CD8-positive, alpha-beta memory T cell (primary cell): ENCODE measurements at regions not wholly inside any gene's neighbourhood (a gene's known extent, or its start where the extent isn't known, plus 50 kb on each side); places are given as distances from the start of the nearest gene placed in this dataset.

Experiments
- CTCF ChIA-PET: fragments of 350-600 bp; sonication (Branson Sonifier 250); formaldehyde crosslinking; loops from one replicate; lab custom pipeline; 2021; ENCODE audit warnings: antibody characterized with exemption; lab: Charles Lee
- POLR2A ChIA-PET: fragments of 350-600 bp; sonication (Branson Sonifier 250); formaldehyde crosslinking; loops from one replicate; lab custom pipeline; 2021; ENCODE audit warnings: antibody characterized with exemption; lab: Charles Lee
- DNase-seq, 5 donors: peaks; one replicate each; pipeline versions ENCODE4 v3.0.0 to v3.0.0-alpha.2; 2020 to 2022; ENCODE audit warnings: mixed read lengths in 1 of 5
- H3K27ac ChIP-seq: one replicate; pipeline ENCODE4 v1.7.0; 2013; ENCODE audit warnings: low read depth, mild to moderate bottlenecking, low read length, moderate library complexity
- H3K27me3 ChIP-seq: 2 replicates; pipeline ENCODE4 v1.7.0; 2013; ENCODE audit warnings: low read length, mild to moderate bottlenecking; ENCODE audit not compliant: insufficient read depth, poor library complexity, severe bottlenecking
- H3K36me3 ChIP-seq: 2 replicates; pipeline ENCODE4 v1.7.0; 2013; ENCODE audit warnings: mild to moderate bottlenecking, low read length, moderate library complexity; ENCODE audit not compliant: insufficient read depth
- H3K4me1 ChIP-seq: 2 replicates; pipeline ENCODE4 v1.7.0; 2013; ENCODE audit warnings: mild to moderate bottlenecking, low read length, moderate library complexity; ENCODE audit not compliant: insufficient read depth
- H3K4me3 ChIP-seq: 2 replicates; pipeline ENCODE4 v1.7.0; 2013; ENCODE audit warnings: mild to moderate bottlenecking, low read length
- H3K9me3 ChIP-seq: 2 replicates; pipeline ENCODE4 v1.7.0; 2013; ENCODE audit warnings: mild to moderate bottlenecking, low read length
- H3K27ac Mint-ChIP-seq, 8 donors: one replicate each; pipeline ENCODE4 v1.8.0; 2020 to 2021; ENCODE audit warnings: mixed read lengths in 8 of 8, mild to moderate bottlenecking in 6 of 8, inconsistent platforms in 3 of 8, moderate library complexity in 3 of 8
- H3K27me3 Mint-ChIP-seq, 2 donors: one replicate each; pipeline ENCODE4 v1.8.0; 2020 to 2021; ENCODE audit warnings: mixed read lengths in 2 of 2, mild to moderate bottlenecking in 1 of 2, moderate library complexity in 1 of 2
- H3K36me3 Mint-ChIP-seq, 3 donors: one replicate each; pipeline ENCODE4 v1.8.0; 2020 to 2021; ENCODE audit warnings: mixed read lengths in 3 of 3, inconsistent platforms in 1 of 3, mild to moderate bottlenecking in 1 of 3
- H3K4me1 Mint-ChIP-seq, 3 donors: one replicate each; pipeline ENCODE4 v1.8.0; 2020 to 2021; ENCODE audit warnings: mixed read lengths in 3 of 3, inconsistent platforms in 1 of 3, mild to moderate bottlenecking in 1 of 3
- H3K4me3 Mint-ChIP-seq, 7 donors: one replicate each; pipeline ENCODE4 v1.8.0; 2020 to 2021; ENCODE audit warnings: mixed read lengths in 7 of 7, mild to moderate bottlenecking in 6 of 7, moderate library complexity in 4 of 7, inconsistent platforms in 2 of 7
- H3K9me3 Mint-ChIP-seq, 5 donors: one replicate each; pipeline ENCODE4 v1.8.0; 2020 to 2022; ENCODE audit warnings: mixed read lengths in 5 of 5, mild to moderate bottlenecking in 3 of 5, moderate library complexity in 2 of 5, inconsistent platforms in 1 of 5

DNA sequence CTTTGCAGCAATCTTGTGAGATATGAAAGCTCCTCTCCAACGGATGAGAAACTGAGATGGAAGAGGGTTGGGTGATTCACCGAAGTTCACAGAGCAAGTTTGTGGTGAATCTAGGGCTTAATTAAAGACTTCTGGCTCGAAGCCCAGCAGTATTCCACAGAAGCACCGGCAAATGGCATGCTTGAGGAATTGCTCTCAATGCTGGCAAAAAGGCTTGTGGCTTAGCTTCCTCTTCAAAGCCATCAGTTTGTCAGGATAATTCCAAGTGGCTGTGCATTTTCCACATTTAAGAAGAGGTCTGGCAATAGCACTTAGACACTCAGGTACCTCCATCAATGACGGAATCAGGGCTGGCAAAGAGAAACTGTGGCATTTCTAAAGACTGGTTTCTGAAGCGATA is 98.7 kb upstream of the SLC66A3 start:
- peaks cover 6% of the 10 kb centered on the region for H3K9me3 ChIP-seq
- no peaks in the 10 kb centered on the region for H3K4me1 ChIP-seq
- H3K36me3 Mint-ChIP-seq: no peaks in the 10 kb centered on the region
- POLR2A ChIA-PET: no interaction called here
- H3K27ac Mint-ChIP-seq: no peak overlapping the region
- H3K4me1 Mint-ChIP-seq: peaks cover 0 to 6% (median 4%) of the 10 kb centered on the region in 3 donors
- H3K27ac ChIP-seq: no peak overlapping the region
- peaks cover 4% of the 10 kb centered on the region for H3K27me3 ChIP-seq
- CTCF ChIA-PET: no interaction called here
- H3K4me3 ChIP-seq: no peak overlapping the region
- H3K4me3 Mint-ChIP-seq: no peak overlapping the region
- DNase-seq: no peak
- peaks cover 7 to 18% of the 10 kb centered on the region in 2 donors for H3K27me3 Mint-ChIP-seq
- H3K9me3 Mint-ChIP-seq: peaks cover 13 to 25% (median 15%) of the 10 kb centered on the region in 5 donors
- H3K36me3 ChIP-seq: no peaks in the 10 kb centered on the region

DNA sequence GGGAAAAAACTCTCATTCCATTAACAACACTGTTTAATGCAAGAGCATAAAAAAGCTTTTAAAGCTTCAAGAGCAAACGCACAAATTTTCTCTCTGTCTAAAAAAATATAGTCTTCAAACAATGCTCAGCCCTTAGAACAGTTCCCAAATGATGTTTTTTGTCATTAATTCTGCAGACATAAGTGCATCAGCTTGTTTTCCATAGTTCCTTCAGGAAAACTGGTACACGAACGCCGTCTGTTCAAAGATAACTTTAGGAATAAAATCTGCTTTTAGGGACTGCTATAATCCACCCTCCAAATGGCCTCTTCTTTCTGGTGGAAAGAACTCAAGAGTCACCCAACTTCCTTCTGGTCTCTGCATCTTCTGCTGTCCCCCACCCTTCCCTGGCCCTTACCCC is 98.2 kb upstream of the SLC66A3 start:
- peaks cover 14 to 28% (median 19%) of the 10 kb centered on the region in 5 donors for H3K9me3 Mint-ChIP-seq
- H3K4me3 Mint-ChIP-seq: no peak overlapping the region
- no peaks in the 10 kb centered on the region for H3K36me3 Mint-ChIP-seq
- Histone ChIP-seq H3K27ac (no peak overlapping the region), H3K4me1 (no peaks in the 10 kb centered on the region), H3K9me3 (peaks cover 6% of the 10 kb centered on the region), H3K27me3 (peaks cover 4% of the 10 kb centered on the region), H3K36me3 (no peaks in the 10 kb centered on the region), H3K4me3 (no peak overlapping the region)
- ChIA-PET POLR2A (no interaction called here), CTCF (no interaction called here)
- DNase-seq: no peak
- H3K27me3 Mint-ChIP-seq: peaks cover 8 to 19% of the 10 kb centered on the region in 2 donors
- peaks cover 0 to 6% (median 4%) of the 10 kb centered on the region in 3 donors for H3K4me1 Mint-ChIP-seq
- H3K27ac Mint-ChIP-seq: no peak overlapping the region

DNA sequence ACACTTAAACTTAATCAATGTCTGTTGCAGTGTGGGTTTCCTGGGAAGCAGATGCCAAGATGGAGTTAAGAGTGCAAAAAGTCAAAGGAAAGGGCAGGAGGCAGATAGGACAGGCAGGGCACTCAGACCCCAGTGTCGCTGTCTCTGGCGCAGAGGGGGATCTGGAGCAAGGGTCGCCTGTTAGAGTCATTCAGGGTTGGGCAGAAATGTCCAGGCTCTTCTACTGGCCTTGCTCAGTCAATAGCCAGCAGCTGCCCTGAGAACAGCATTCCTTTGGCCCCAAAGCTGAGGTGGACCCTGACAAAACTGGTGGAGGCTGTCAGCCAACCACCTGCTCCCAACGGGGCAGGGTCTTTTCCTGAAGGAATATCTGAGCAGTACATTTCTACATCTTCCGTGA is 97.1 kb upstream of the SLC66A3 start:
- no peak for DNase-seq
- H3K36me3 ChIP-seq: no peaks in the 10 kb centered on the region
- H3K4me1 ChIP-seq: no peaks in the 10 kb centered on the region
- Mint-ChIP-seq H3K27me3 (peaks cover 14 to 22% of the 10 kb centered on the region in 2 donors), H3K4me1 (peaks cover 0 to 6% (median 4%) of the 10 kb centered on the region in 3 donors), H3K27ac (no peak overlapping the region), H3K36me3 (no peaks in the 10 kb centered on the region), H3K9me3 (peaks cover 22 to 29% (median 28%) of the 10 kb centered on the region in 5 donors), H3K4me3 (no peak overlapping the region)
- ChIA-PET POLR2A (no interaction called here), CTCF (no interaction called here)
- peaks cover 6% of the 10 kb centered on the region for H3K9me3 ChIP-seq
- no peak overlapping the region for H3K4me3 ChIP-seq
- H3K27ac ChIP-seq: no peak overlapping the region
- peaks cover 4% of the 10 kb centered on the region for H3K27me3 ChIP-seq

DNA sequence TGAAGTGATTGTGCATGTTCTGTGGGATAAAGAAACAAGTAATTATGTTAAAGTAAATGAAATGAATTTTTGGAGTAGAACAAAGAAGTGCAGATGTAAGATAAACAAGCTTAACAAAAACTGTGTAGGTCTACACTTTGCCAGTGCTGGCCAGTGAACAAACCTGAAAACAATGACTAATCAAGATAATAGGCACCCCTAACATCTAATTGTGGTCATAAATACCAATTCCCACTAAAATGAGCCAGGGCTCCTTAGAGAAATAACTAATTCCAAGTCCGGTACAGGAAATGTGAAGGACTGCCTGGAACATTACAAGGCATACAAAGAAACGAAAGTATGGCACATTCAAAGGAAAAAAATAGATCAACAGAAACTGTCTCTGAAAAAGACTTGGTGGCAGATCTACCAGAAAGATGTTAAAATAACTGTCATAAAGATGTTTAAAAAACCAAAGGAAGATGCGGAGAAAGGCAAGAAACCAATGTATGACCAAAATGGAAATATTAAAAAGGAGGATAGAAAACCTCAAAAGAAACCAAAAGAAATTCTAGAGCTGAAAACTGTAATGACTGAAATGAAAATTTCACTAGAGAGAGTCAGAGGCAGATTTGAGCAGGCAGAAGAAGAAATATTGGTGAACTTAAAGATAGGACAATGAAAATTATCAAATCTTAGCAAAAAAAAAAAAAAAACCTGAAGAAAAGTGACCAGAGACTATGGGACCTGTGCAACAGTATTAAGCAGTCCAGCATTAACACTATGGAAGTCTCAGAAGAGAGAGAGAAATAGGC is 94.7 kb upstream of the SLC66A3 start:
- Mint-ChIP-seq H3K4me1 (no peaks in the 10 kb centered on the region), H3K36me3 (no peaks in the 10 kb centered on the region), H3K9me3 (peaks cover 25 to 34% (median 29%) of the 10 kb centered on the region in 5 donors), H3K4me3 (no peak overlapping the region), H3K27me3 (peaks cover 16 to 33% of the 10 kb centered on the region in 2 donors), H3K27ac (no peak overlapping the region)
- Histone ChIP-seq H3K27ac (no peak overlapping the region), H3K36me3 (no peaks in the 10 kb centered on the region), H3K4me3 (no peak overlapping the region), H3K27me3 (peaks cover 4% of the 10 kb centered on the region), H3K4me1 (no peaks in the 10 kb centered on the region), H3K9me3 (peaks cover 6% of the 10 kb centered on the region)
- CTCF ChIA-PET: no interaction called here
- no peak for DNase-seq
- POLR2A ChIA-PET: no interaction called here

DNA sequence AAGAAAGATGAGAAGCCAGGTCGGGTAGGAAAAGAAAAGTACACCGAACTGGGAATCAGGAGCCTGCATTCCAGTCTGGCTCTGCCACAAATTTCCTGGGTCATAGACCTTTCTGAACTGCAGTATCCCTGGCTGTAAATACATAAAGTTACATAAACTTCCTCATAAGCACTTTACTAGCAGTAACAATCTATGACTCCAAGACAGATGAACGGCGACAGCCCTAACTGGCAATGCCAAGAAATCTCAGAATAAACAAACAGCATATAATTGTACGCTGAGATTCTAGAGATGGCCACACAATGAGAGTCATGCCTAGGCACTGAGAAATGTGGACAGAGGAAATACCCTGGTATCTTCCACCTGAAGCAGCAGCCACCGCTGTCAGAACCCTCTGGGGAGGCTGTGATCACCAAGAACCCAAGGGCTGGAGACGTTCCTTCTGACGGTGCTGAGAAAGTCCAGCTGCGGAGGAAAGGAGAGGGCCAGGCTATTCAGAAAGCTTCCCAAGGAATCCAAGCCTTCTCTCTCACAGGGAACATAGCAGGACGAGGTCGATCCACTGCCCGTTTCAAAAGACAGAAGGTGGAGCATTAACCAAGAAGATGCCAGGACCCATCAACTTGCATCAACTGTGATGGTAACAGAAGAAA is 89.3 kb upstream of the SLC66A3 start:
- no peak for DNase-seq
- Histone ChIP-seq H3K4me1 (no peaks in the 10 kb centered on the region), H3K4me3 (no peak overlapping the region), H3K27ac (no peak overlapping the region), H3K9me3 (peaks cover 1% of the 10 kb centered on the region), H3K27me3 (peaks cover 1% of the 10 kb centered on the region), H3K36me3 (no peaks in the 10 kb centered on the region)
- ChIA-PET CTCF (no interaction called here), POLR2A (no interaction called here)
- H3K9me3 Mint-ChIP-seq: peaks cover 9 to 24% (median 18%) of the 10 kb centered on the region in 5 donors
- H3K4me3 Mint-ChIP-seq: no peak overlapping the region
- H3K4me1 Mint-ChIP-seq: peaks cover 0 to 2% (median 0%) of the 10 kb centered on the region in 3 donors
- H3K36me3 Mint-ChIP-seq: no peaks in the 10 kb centered on the region
- no peak overlapping the region for H3K27ac Mint-ChIP-seq
- H3K27me3 Mint-ChIP-seq: peaks cover 23 to 40% of the 10 kb centered on the region in 2 donors

DNA sequence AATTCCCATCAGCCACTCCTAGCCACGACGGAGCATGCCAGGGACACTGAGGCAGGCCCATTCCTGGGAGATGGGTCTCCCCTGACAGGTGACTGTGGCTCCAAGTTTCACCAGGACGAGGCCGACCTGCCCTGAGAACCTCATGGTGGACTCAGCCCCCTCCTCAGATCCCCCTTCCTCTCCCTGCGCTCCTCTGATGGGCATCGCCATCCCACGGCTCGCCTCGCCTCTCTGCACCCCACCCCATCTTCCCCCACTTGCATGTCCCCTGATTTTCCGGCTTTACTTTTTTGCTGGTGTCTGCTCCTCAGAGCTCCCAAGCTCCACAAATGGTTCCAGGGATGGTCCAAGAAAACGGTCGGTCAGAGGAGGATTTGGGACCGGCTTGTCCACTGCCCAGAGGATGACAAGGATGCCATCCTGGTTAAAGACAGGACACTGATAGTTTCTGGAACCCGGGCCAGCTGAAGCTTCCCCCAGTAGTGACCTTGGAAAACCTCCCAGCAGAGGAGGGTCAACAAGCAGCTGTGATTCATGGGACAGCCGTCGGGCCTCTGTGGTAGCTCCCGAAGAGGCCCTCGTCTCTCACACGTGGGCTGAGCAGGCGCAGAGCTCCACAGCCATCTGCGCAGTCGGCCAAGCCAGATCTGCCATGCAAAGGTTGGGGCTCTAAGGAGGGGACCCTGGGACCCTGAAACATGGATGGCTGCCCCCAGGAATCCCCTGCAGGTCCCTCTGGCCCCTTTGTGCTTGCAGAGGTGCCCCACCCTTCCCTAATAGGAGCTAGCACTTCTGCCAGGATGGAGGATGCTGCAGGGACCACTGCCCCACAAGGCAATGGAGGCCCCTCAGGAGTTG is 87.8 kb upstream of the SLC66A3 start:
- POLR2A ChIA-PET: no interaction called here
- no peak overlapping the region for H3K4me3 ChIP-seq
- H3K36me3 Mint-ChIP-seq: no peaks in the 10 kb centered on the region
- H3K4me1 ChIP-seq: no peaks in the 10 kb centered on the region
- H3K9me3 Mint-ChIP-seq: peaks cover 0 to 12% (median 9%) of the 10 kb centered on the region in 5 donors
- CTCF ChIA-PET: no interaction called here
- H3K27ac Mint-ChIP-seq: no peak overlapping the region
- H3K36me3 ChIP-seq: no peaks in the 10 kb centered on the region
- peaks cover 0 to 12% (median 0%) of the 10 kb centered on the region in 3 donors for H3K4me1 Mint-ChIP-seq
- no peaks in the 10 kb centered on the region for H3K9me3 ChIP-seq
- peaks cover 18 to 45% of the 10 kb centered on the region in 2 donors for H3K27me3 Mint-ChIP-seq
- H3K27me3 ChIP-seq: no peaks in the 10 kb centered on the region
- DNase-seq: no peak
- H3K4me3 Mint-ChIP-seq: no peak overlapping the region
- H3K27ac ChIP-seq: no peak overlapping the region

DNA sequence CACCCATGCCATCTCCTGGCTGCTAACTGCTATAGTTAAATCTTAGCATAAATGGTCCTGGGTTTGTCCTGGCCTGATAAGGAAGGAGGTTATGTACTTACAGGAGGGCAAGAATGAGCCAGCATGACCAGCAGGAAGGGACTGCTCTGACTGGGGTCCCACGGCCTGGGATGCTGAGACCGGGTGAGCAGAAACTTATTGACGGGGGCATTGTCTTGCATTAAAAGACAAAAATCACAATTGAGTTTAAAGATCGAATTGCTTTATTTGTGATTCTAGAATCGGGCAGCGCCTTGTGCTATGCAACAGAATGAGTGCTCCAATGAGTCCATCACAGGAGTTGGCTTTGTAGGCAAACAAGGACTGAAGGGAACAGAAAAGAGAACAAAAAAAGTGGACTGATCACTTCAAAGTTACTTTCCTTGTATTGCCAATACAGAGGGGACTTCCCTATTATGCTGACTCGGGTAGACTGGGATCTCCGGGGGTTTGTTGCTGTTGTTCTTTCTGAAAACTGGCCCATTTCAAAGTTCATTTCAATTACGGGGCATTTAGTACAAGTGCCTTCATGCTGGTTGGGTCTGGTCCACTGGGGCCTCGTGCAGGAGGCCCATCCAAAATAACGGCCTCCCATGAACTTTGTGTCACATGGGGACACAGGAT is 87.1 kb upstream of the SLC66A3 start:
- no peak overlapping the region for H3K4me3 ChIP-seq
- H3K27ac ChIP-seq: no peak overlapping the region
- H3K4me3 Mint-ChIP-seq: no peak overlapping the region
- peaks cover 0 to 6% (median 5%) of the 10 kb centered on the region in 5 donors for H3K9me3 Mint-ChIP-seq
- DNase-seq: no peak
- H3K27me3 Mint-ChIP-seq: peaks cover 24 to 49% of the 10 kb centered on the region in 2 donors
- no peaks in the 10 kb centered on the region for H3K4me1 ChIP-seq
- H3K27me3 ChIP-seq: no peaks in the 10 kb centered on the region
- ChIA-PET CTCF (no interaction called here), POLR2A (no interaction called here)
- peaks cover 0 to 15% (median 3%) of the 10 kb centered on the region in 3 donors for H3K4me1 Mint-ChIP-seq
- H3K9me3 ChIP-seq: no peaks in the 10 kb centered on the region
- no peaks in the 10 kb centered on the region for H3K36me3 Mint-ChIP-seq
- no peak overlapping the region for H3K27ac Mint-ChIP-seq
- no peaks in the 10 kb centered on the region for H3K36me3 ChIP-seq
